Large intestine (tissue), 3 donors: ENCODE measurements at regions not wholly inside any gene's neighbourhood (a gene's known extent, or its start where the extent isn't known, plus 50 kb on each side); places are given as distances from the start of the nearest gene placed in this dataset.

Source experiments
- DNase-seq, 2 donors: peaks; one replicate each; pipeline versions ENCODE4 v3.0.0 to v3.0.0-alpha.2; 2013
- H3K27ac ChIP-seq: one replicate; pipeline ENCODE4 v1.5.1; 2013; ENCODE audit warnings: low read length
- H3K27me3 ChIP-seq: 2 replicates; pipeline ENCODE4 v1.6.1; 2013; ENCODE audit warnings: low read length; ENCODE audit not compliant: control insufficient read depth, insufficient read depth
- H3K36me3 ChIP-seq: 2 replicates; pipeline ENCODE4 v1.6.1; 2013; ENCODE audit warnings: low read length; ENCODE audit not compliant: control insufficient read depth, insufficient read depth
- H3K4me1 ChIP-seq: one replicate; pipeline ENCODE4 v1.6.1; 2013; ENCODE audit warnings: low read length; ENCODE audit not compliant: control insufficient read depth, insufficient read depth
- H3K4me3 ChIP-seq: one replicate; pipeline ENCODE4 v1.5.1; 2013; ENCODE audit warnings: low read length
- H3K9me3 ChIP-seq: one replicate; pipeline ENCODE4 v1.6.1; 2013; ENCODE audit warnings: mild to moderate bottlenecking, low read depth, low read length, moderate library complexity; ENCODE audit not compliant: control insufficient read depth
- WGBS: methylation state at CpG from one replicate; pipeline ENCODE4 v1.1.5; 2013; ENCODE audit warnings: low lambda C conversion rate; ENCODE audit not compliant: insufficient coverage; 5-methylcytosine and 5-hydroxymethylcytosine counted together

DNA sequence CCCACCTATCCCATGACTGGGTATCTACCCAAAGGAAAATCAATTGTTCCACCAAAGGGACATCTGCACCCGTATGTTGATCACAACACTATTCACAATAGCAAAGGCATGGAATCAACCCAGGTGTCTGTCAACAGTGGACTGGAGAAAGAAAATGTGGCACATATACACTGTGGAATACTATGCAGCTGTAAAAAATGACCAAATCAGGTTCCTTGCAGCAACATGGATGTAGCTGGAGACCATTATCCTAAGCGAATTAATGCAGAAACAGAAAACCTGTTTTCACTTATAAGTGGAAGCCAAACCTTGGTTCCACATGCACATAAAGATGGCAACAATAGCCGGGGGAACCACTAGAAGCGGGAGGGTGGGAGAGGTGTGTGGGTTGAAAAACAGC is 228.6 kb downstream of the UQCRFS1 start:
- no peak overlapping the region for H3K4me3 ChIP-seq
- 100% methylated on average over 2 of the region's 4 CpGs for WGBS
- no peak for DNase-seq
- no peaks in the 10 kb centered on the region for H3K36me3 ChIP-seq
- no peaks in the 10 kb centered on the region for H3K4me1 ChIP-seq
- H3K9me3 ChIP-seq, result no peaks in the 10 kb centered on the region
- no peaks in the 10 kb centered on the region for H3K27me3 ChIP-seq
- H3K27ac ChIP-seq, result no peak overlapping the region

DNA sequence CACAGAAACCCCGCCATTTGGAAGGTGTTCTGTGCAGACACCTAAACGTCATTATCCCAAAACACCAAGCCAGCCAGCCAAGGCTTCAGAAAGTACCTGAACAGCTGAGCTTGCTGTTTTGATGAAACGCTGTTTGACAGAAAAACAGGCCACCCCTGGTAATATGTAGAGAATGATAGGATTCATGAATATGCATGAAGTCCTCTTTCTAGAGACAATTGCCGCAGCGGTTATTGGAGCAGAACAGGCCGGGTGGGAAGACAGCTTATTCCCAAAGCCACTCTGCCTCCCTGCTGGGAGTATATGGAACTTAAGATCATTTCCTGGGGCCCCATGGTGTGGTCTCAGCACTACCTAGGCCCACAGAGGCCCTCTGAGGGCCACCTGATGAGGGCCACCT is 229.5 kb downstream of the UQCRFS1 start:
- WGBS, result no CpG with 5 or more reads among the region's 6 CpGs
- H3K27ac ChIP-seq, result no peak overlapping the region
- H3K4me1 ChIP-seq, result no peaks in the 10 kb centered on the region
- no peak overlapping the region for H3K4me3 ChIP-seq
- no peaks in the 10 kb centered on the region for H3K27me3 ChIP-seq
- no peaks in the 10 kb centered on the region for H3K9me3 ChIP-seq
- no peak for DNase-seq
- no peaks in the 10 kb centered on the region for H3K36me3 ChIP-seq

DNA sequence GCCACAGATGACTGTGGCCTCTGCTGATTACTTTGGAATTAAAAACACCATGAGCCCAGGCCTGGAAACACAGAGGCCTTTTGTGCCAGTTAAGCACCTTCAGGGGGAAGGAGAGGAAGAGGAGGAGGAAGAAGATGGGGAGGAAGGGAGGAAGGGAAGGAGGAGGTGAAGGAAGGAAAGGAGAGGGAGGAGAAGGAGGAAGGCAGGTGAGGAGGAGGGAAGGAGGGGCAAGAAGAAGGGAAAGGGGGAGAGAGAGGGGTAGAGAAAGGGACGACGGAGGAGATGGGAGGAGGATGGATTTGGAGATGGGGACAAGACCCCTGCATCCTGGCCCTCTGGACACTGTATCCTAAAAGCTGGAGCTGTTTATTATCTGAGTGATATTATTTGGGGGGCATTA is 231.0 kb downstream of the UQCRFS1 start:
- H3K27ac ChIP-seq, result no peak overlapping the region
- DNase-seq, result no peak
- no peaks in the 10 kb centered on the region for H3K27me3 ChIP-seq

DNA sequence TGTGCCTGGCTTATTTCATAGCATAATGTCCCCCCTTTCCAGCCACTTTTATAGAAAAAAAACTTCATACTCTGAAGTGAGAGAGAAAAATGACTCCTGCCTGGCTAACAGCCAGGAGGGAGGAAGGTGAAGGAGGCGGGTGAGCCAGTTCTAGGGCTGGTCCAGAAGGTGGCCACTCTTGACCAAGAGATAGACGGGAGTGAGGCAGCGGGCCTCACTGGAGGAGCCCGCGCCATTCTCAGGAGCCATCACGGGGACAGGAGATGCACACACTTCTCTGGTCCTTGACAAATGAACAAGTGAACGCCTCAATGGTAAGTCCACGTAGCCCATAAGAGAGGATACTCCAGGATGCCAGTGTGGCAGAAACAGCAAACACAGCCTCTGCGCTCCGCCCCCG is 231.4 kb downstream of the UQCRFS1 start:
- no CpG with 5 or more reads among the region's 11 CpGs for WGBS
- Histone ChIP-seq H3K4me1 (no peaks in the 10 kb centered on the region), H3K9me3 (no peaks in the 10 kb centered on the region), H3K4me3 (no peak overlapping the region), H3K36me3 (no peaks in the 10 kb centered on the region), H3K27me3 (no peaks in the 10 kb centered on the region), H3K27ac (no peak overlapping the region)
- no peak for DNase-seq

More for the DNA sequence above, 231.0 kb downstream of the UQCRFS1 start:
- no peaks in the 10 kb centered on the region for H3K36me3 ChIP-seq
- no peak overlapping the region for H3K4me3 ChIP-seq
- no CpG with 5 or more reads among the region's 2 CpGs for WGBS
- H3K9me3 ChIP-seq, result no peaks in the 10 kb centered on the region
- no peaks in the 10 kb centered on the region for H3K4me1 ChIP-seq

DNA sequence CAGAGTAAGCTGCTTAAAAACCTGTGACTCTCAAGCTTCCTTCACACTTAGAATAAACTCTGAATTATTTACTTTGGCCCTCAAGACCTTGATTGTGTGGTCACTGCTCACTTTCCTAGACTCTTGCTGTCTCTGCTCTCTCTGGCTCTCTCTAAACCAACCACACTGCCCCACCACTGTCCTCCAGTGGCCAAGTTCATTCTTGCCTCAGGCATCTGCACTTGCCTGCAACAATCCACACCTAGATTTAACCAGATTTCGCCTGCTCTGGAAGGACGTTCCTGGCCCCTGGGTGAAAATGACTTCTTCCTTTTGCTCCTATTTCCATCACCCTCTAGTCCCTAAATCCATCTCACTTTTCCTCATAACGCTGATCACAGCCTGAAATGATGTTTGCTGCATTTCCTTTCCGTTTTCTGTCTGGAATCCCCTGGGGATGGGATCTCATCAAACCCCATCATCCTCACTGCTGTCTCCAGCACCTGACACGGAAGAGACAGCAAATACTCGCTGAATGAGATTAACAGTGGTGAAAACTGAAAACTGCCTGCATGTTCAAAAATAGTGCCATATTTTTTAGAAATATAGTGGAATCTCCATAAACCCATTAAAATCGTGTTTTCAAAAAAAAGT is 232.6 kb downstream of the UQCRFS1 start:
- WGBS, result 71% methylated on average over 2 of the region's 7 CpGs
- Histone ChIP-seq H3K4me1 (no peaks in the 10 kb centered on the region), H3K27me3 (no peaks in the 10 kb centered on the region), H3K27ac (no peak overlapping the region), H3K9me3 (no peaks in the 10 kb centered on the region), H3K4me3 (no peak overlapping the region), H3K36me3 (no peaks in the 10 kb centered on the region)
- no peak for DNase-seq

DNA sequence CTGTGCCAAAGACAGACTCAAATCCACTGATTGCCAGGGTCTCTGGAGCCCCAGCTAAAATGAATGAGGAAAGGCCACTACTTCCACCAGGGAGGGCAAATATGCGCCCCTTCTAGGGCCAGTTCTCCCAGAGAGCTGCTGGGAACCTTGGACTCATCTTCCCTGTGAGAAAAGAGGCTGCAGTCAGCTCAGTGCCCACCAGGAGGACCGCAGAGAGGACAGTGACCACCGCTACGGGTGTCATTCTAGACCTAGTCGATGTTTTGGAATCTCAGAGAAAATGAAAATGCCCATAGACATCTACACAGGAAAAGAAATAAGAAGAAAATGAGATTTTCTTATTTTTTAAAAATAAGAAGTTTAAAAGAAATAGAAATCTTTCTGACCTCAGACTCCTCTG is 235.1 kb downstream of the UQCRFS1 start:
- Histone ChIP-seq H3K27ac (no peak overlapping the region), H3K4me3 (no peak overlapping the region), H3K4me1 (no peaks in the 10 kb centered on the region), H3K36me3 (no peaks in the 10 kb centered on the region), H3K9me3 (no peaks in the 10 kb centered on the region), H3K27me3 (no peaks in the 10 kb centered on the region)
- WGBS, result 71% methylated on average over 1 of the region's 5 CpGs
- no peak for DNase-seq

DNA sequence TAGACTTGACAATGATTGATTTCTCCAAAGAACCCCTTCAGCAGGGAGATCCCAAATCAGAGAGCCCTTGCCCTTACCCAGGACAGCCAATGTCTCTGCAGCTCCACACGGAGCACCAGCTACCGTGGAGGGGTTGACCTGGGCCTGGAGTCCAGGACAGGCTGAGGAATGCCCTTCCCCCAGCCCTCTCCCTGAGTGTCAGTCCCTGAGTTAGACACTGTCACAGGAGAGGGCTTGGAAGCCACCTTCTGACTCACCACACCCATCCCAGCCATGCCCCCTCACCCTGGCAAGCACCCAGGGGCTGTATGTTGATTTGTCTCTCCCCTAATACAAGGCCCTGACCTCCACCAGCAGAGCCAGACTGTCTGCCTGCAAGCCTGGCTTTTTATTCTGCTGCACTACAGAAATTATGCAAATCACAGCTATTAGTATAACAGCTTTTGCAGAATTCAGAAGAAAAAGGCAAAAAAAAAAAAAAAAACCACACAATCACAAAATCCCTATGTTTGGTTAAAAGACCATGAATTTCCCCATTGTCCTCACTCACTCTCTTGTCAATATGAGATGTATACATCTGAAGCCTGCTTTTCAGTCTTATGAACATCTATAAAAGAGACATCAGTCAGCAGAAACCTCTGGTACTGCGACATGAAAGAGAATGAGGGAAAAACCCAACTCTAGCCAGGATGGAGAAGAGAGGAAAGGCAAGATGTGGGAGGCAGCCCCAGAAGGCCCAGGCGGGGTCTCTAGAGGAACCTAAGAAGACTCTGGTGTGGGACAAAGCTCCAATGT is 240.7 kb downstream of the UQCRFS1 start:
- no peaks in the 10 kb centered on the region for H3K4me1 ChIP-seq
- no peak overlapping the region for H3K4me3 ChIP-seq
- H3K27ac ChIP-seq, result no peak overlapping the region
- H3K27me3 ChIP-seq, result no peaks in the 10 kb centered on the region
- DNase-seq, result no peak
- WGBS, result no CpG with 5 or more reads among the region's 4 CpGs
- no peaks in the 10 kb centered on the region for H3K9me3 ChIP-seq
- H3K36me3 ChIP-seq, result no peaks in the 10 kb centered on the region

DNA sequence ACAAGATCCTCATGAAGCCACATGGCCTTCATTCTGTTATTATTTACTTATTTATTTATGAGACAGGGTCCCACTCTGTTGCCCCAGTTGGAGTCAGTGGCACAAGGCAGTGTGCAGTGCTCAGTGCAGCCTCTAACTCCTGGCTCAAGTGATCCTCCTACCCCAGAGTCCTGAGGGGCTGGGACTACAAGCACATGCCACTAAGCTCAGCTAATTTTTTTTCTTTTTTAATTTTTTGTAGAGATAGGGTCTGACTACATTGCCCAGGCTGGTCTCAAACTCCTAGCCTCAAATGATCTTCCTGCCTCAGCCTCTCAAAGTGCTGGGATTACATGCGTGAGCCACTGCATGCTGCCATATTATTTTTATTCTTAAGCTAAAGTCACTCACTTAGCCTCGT is 241.4 kb downstream of the UQCRFS1 start:
- Histone ChIP-seq H3K4me1 (no peaks in the 10 kb centered on the region), H3K27me3 (no peaks in the 10 kb centered on the region), H3K9me3 (no peaks in the 10 kb centered on the region), H3K27ac (no peak overlapping the region), H3K4me3 (no peak overlapping the region), H3K36me3 (no peaks in the 10 kb centered on the region)
- no peak for DNase-seq
- no CpG with 5 or more reads among the region's 2 CpGs for WGBS

DNA sequence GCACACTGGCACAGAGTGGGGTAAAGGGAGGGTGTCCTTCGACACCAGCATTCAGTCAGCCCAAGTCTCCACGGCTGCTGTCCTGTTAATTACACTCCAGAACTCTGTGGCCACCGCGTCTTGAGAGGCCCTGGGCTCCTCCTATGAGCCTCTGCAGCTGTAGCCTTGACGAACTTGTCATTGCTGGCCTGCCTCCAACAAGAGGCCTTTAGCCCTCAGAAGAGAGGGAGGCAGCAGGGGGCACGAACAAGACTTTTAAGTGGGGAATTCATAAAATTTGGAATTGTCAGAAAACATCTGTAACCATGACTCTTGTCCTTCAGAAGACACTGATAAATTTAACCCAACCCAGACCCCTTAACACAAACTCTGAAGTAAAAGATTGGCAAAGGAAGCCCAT is 241.9 kb downstream of the UQCRFS1 start:
- no peaks in the 10 kb centered on the region for H3K9me3 ChIP-seq
- no peak overlapping the region for H3K27ac ChIP-seq
- WGBS, result no CpG with 5 or more reads among the region's 6 CpGs
- H3K4me3 ChIP-seq, result no peak overlapping the region
- no peak for DNase-seq
- H3K4me1 ChIP-seq, result no peaks in the 10 kb centered on the region
- H3K36me3 ChIP-seq, result no peaks in the 10 kb centered on the region
- no peaks in the 10 kb centered on the region for H3K27me3 ChIP-seq

DNA sequence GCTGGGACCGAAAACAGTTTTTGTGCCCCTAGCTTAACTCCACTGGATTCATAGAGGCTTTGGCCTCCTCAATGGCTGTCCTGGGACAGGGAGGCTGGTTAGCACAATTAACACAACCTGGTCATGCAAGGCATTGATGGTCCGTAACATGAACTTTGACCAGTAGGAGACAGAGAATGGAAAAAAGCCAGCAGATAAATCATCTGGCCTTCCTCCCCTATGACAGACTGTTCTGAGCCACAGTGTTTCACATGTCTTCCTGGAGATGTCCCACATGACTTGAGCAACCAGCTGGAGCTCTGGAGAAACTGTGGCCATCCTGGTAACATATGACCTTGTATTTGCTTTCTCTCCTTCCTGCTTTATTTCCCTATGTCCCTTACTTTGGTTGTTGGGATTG is 244.2 kb downstream of the UQCRFS1 start:
- no peaks in the 10 kb centered on the region for H3K4me1 ChIP-seq
- 100% methylated on average over 1 of the region's 2 CpGs for WGBS
- DNase-seq, result no peak
- no peaks in the 10 kb centered on the region for H3K27me3 ChIP-seq
- no peak overlapping the region for H3K4me3 ChIP-seq
- no peaks in the 10 kb centered on the region for H3K9me3 ChIP-seq
- H3K36me3 ChIP-seq, result no peaks in the 10 kb centered on the region
- H3K27ac ChIP-seq, result no peak overlapping the region
